ENCODE measurements at regions not wholly inside any gene's neighbourhood (a gene's known extent, or its start where the extent isn't known, plus 50 kb on each side); places are given as distances from the start of the nearest gene placed in this dataset.

- Histone ChIP-seq H4K20me1 (ENCODE audit: insufficient read depth) (no peaks in the 10 kb centered on the region), H3K9me2 (ENCODE audit: insufficient read depth) (no peaks in the 10 kb centered on the region), H2AFZ (ENCODE audit: low read depth, low read length, poor library complexity, severe bottlenecking) (no peak overlapping the region), H3K27me3 (ENCODE audit: insufficient read depth, low read length) (no peaks in the 10 kb centered on the region), H3K27ac (ENCODE audit: low read depth, low read length) (no peak overlapping the region), H3K36me3 (ENCODE audit: control insufficient read depth in 1 of 2, insufficient read depth in 2 of 2, low read length in 2 of 2) (no peaks in the 10 kb centered on the region), H3K9ac (ENCODE audit: low read length) (no peak overlapping the region), H3K4me1 (ENCODE audit: control insufficient read depth in 1 of 2, insufficient read depth in 2 of 2, low read length in 2 of 2) (no peaks in the 10 kb centered on the region), H3K4me3 (replicated peaks in 1 of 2; ENCODE audit: low read depth in 1 of 2, low read length in 2 of 2) (no peak overlapping the region), H3K4me2 (ENCODE audit: low read length) (no peak overlapping the region), H3K79me2 (ENCODE audit: insufficient read depth, low read length) (no peaks in the 10 kb centered on the region), H3K9me3 (ENCODE audit: control insufficient read depth in 1 of 2, insufficient read depth in 1 of 2, low read depth in 1 of 2, low read length in 2 of 2) (no peaks in the 10 kb centered on the region)
- ATAC-seq (no peak), DNase-seq (ENCODE audit: low read depth, low spot score) (no peak)
- intact Hi-C loops (cut with micrococcal nuclease) = no loop called here
- ChIA-PET POLR2A (no interaction called here), CTCF (no interaction called here), RAD21 (ENCODE audit: low non-redundant PET in 1 of 2, low total read pairs in 2 of 2, uncharacterized antibody in 2 of 2, unreplicated experiment in 2 of 2) (no interaction called here)
- TF ChIP-seq ZNF274 (IDR thresholded peaks at IDR 0.05; ENCODE audit: low read depth, low read length) = no peak
- no peak for TF ChIP-seq RAD21 (IDR thresholded peaks at IDR 0.05; ENCODE audit: low read depth)
- no peak for TF ChIP-seq ATF3 (IDR thresholded peaks at IDR 0.05)
- TF ChIP-seq ELF1 (IDR thresholded peaks at IDR 0.05; ENCODE audit: borderline replicate concordance, low read depth) = no peak
- BruUV-seq (replicated peaks) = no TSS peak
Measured at GRCh38 chr20:56826306-56826704, 197.2 kb downstream of the TFAP2C start.

- intact Hi-C loops (cut with micrococcal nuclease) = no loop called here
- DNase-seq (ENCODE audit: low read depth, low spot score) (no peak), ATAC-seq (no peak)
- no peak overlapping the region for H3K9ac ChIP-seq (ENCODE audit: low read length)
- CTCF ChIA-PET = no interaction called here
- POLR2A ChIA-PET = no interaction called here
- no peak overlapping the region for H3K4me2 ChIP-seq (ENCODE audit: low read length)
- H3K27me3 ChIP-seq (ENCODE audit: insufficient read depth, low read length) = no peaks in the 10 kb centered on the region
- no peak overlapping the region for H2AFZ ChIP-seq (ENCODE audit: low read depth, low read length, poor library complexity, severe bottlenecking)
- H3K27ac ChIP-seq (ENCODE audit: low read depth, low read length) = no peak overlapping the region
- H3K79me2 ChIP-seq (ENCODE audit: insufficient read depth, low read length) = no peaks in the 10 kb centered on the region
- RAD21 ChIA-PET (ENCODE audit: low non-redundant PET in 1 of 2, low total read pairs in 2 of 2, uncharacterized antibody in 2 of 2, unreplicated experiment in 2 of 2) = no interaction called here
- no peaks in the 10 kb centered on the region for H3K9me2 ChIP-seq (ENCODE audit: insufficient read depth)
- BruUV-seq (replicated peaks) = no TSS peak
- no peaks in the 10 kb centered on the region for H3K9me3 ChIP-seq (ENCODE audit: control insufficient read depth in 1 of 2, insufficient read depth in 1 of 2, low read depth in 1 of 2, low read length in 2 of 2)
- no peaks in the 10 kb centered on the region; a peak in 1 of 4 replicates for H3K4me1 ChIP-seq (ENCODE audit: control insufficient read depth in 1 of 2, insufficient read depth in 2 of 2, low read length in 2 of 2)
- no peaks in the 10 kb centered on the region for H4K20me1 ChIP-seq (ENCODE audit: insufficient read depth)
- no peak overlapping the region for H3K4me3 ChIP-seq (replicated peaks in 1 of 2; ENCODE audit: low read depth in 1 of 2, low read length in 2 of 2)
- no peaks in the 10 kb centered on the region for H3K36me3 ChIP-seq (ENCODE audit: control insufficient read depth in 1 of 2, insufficient read depth in 2 of 2, low read length in 2 of 2)
- TF ChIP-seq ATF3 (IDR thresholded peaks at IDR 0.05) = no peak
- TF ChIP-seq CTCF (IDR thresholded peaks at IDR 0.05 in 2 of 3, conservative IDR thresholded peaks at IDR 0.05 in 1 of 3; ENCODE audit: borderline replicate concordance in 1 of 3, insufficient read depth in 1 of 3, low read depth in 2 of 3, low read length in 2 of 3) = no peak
- no peak for TF ChIP-seq SRF (IDR thresholded peaks at IDR 0.05; ENCODE audit: low read depth)
- TF ChIP-seq SIN3A (IDR thresholded peaks at IDR 0.05; ENCODE audit: low read depth) = no peak
- TF ChIP-seq, protein P1, sequence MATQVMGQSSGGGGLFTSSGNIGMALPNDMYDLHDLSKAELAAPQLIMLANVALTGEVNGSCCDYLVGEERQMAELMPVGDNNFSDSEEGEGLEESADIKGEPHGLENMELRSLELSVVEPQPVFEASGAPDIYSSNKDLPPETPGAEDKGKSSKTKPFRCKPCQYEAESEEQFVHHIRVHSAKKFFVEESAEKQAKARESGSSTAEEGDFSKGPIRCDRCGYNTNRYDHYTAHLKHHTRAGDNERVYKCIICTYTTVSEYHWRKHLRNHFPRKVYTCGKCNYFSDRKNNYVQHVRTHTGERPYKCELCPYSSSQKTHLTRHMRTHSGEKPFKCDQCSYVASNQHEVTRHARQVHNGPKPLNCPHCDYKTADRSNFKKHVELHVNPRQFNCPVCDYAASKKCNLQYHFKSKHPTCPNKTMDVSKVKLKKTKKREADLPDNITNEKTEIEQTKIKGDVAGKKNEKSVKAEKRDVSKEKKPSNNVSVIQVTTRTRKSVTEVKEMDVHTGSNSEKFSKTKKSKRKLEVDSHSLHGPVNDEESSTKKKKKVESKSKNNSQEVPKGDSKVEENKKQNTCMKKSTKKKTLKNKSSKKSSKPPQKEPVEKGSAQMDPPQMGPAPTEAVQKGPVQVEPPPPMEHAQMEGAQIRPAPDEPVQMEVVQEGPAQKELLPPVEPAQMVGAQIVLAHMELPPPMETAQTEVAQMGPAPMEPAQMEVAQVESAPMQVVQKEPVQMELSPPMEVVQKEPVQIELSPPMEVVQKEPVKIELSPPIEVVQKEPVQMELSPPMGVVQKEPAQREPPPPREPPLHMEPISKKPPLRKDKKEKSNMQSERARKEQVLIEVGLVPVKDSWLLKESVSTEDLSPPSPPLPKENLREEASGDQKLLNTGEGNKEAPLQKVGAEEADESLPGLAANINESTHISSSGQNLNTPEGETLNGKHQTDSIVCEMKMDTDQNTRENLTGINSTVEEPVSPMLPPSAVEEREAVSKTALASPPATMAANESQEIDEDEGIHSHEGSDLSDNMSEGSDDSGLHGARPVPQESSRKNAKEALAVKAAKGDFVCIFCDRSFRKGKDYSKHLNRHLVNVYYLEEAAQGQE (IDR thresholded peaks at IDR 0.05; ENCODE audit: low read depth) = no peak
- no peak for TF ChIP-seq EGR1 (IDR thresholded peaks at IDR 0.05; ENCODE audit: low read depth)
- no peak for TF ChIP-seq ZNF274 (IDR thresholded peaks at IDR 0.05; ENCODE audit: low read depth, low read length)
- TF ChIP-seq ZFX (IDR thresholded peaks at IDR 0.05) = no peak
- no peak for TF ChIP-seq ELF1 (IDR thresholded peaks at IDR 0.05; ENCODE audit: borderline replicate concordance, low read depth)
- TF ChIP-seq YY1 (IDR thresholded peaks at IDR 0.05; ENCODE audit: extremely low read depth, insufficient replicate concordance, low read depth, low read length) = no peak
- no peak for TF ChIP-seq SP1 (IDR thresholded peaks at IDR 0.05; ENCODE audit: low read depth)
- TF ChIP-seq EZH2 (IDR thresholded peaks at IDR 0.05) = no peak
Measured at GRCh38 chr20:56826705-56827665, 197.9 kb downstream of the TFAP2C start.
